IMR-90 (cell line): ENCODE measurements at regions not wholly inside any gene's neighbourhood (a gene's known extent, or its start where the extent isn't known, plus 50 kb on each side); places are given as distances from the start of the nearest gene placed in this dataset.
A peak's percentile ranks its signal among the peaks of the same experiment; 100 is the strongest.

Experiments
- ATAC-seq: fragments of 200-7000 bp; cut with Tn5 transposase; 2 replicates; pipeline ENCODE4 v1.9.1; 2020; ENCODE audit warnings: low read depth, mild to moderate bottlenecking, moderate library complexity
- BruUV-seq: library from RNA; stranded (reverse); fragments of 400-500 nt; replicated peaks from 2 replicates; lab custom pipeline; 2021; lab: Mats Ljungman, UMichigan
- CTCF ChIA-PET: fragments of 300-600 bp; formaldehyde crosslinking; extraction: SDS; loops from one replicate; lab custom pipeline; 2021; ENCODE audit warnings: antibody characterized with exemption; lab: Yijun Ruan, JAX
- POLR2A ChIA-PET: fragments of 300-600 bp; sonication (Branson Sonifier 250); formaldehyde crosslinking; loops from one replicate; lab custom pipeline; 2022; ENCODE audit warnings: antibody characterized with exemption; ENCODE audit not compliant: unreplicated experiment; lab: Charles Lee
- DNase-seq: peaks from one replicate; pipeline ENCODE4 v3.0.0; 2013
- H2AFZ ChIP-seq: replicated peaks from 2 replicates; pipeline ENCODE3; 2013; ENCODE audit warnings: low read length, mild to moderate bottlenecking; ENCODE audit not compliant: poor library complexity
- H2AK5ac ChIP-seq: 2 replicates; pipeline ENCODE4 v1.6.1; 2013; ENCODE audit warnings: low read depth, low read length, inconsistent platforms
- H2AK9ac ChIP-seq: replicated peaks from 2 replicates; pipeline ENCODE3; 2013; ENCODE audit warnings: mild to moderate bottlenecking, low read depth, low read length, moderate library complexity; ENCODE audit not compliant: poor library complexity
- H2BK120ac ChIP-seq: 2 replicates; pipeline ENCODE4 v1.6.1; 2013; ENCODE audit warnings: low read depth, low read length, inconsistent platforms
- H2BK15ac ChIP-seq: 3 replicates; pipeline ENCODE4 v1.6.1; 2013; ENCODE audit warnings: low read depth, low read length, inconsistent platforms
- H2BK20ac ChIP-seq: 2 replicates; pipeline ENCODE4 v1.6.1; 2013; ENCODE audit warnings: low read depth, mild to moderate bottlenecking, inconsistent platforms, low read length, moderate library complexity
- H2BK5ac ChIP-seq: 2 replicates; pipeline ENCODE4 v1.6.1; 2013; ENCODE audit warnings: mild to moderate bottlenecking, low read depth, low read length, inconsistent platforms; ENCODE audit not compliant: poor library complexity, severe bottlenecking
- H3K14ac ChIP-seq: replicated peaks from 2 replicates; pipeline ENCODE4 v1.6.1; 2013; ENCODE audit warnings: low read depth, low read length, inconsistent platforms
- H3K18ac ChIP-seq: 2 replicates; pipeline ENCODE4 v1.6.1; 2013; ENCODE audit warnings: low read depth, low read length, control low read depth
- H3K23ac ChIP-seq: 2 replicates; pipeline ENCODE4 v1.6.1; 2013; ENCODE audit warnings: low read depth, low read length, inconsistent platforms
- H3K27ac ChIP-seq: 2 replicates; pipeline ENCODE4 v1.5.1; 2013; ENCODE audit warnings: mild to moderate bottlenecking, control low read depth, low read length; ENCODE audit not compliant: insufficient read depth
- H3K27me3 ChIP-seq: 2 replicates; pipeline ENCODE4 v1.6.1; 2013; ENCODE audit warnings: low read length; ENCODE audit not compliant: control insufficient read depth, insufficient read depth
- H3K36me3 ChIP-seq: 2 replicates; pipeline ENCODE4 v1.6.1; 2013; ENCODE audit warnings: low read length, mixed read lengths; ENCODE audit not compliant: control insufficient read depth, insufficient read depth
- H3K4ac ChIP-seq: 2 replicates; pipeline ENCODE4 v1.6.1; 2013; ENCODE audit warnings: low read depth, low read length, inconsistent platforms
- H3K4me1 ChIP-seq: 2 replicates; pipeline ENCODE4 v1.6.1; 2013; ENCODE audit warnings: low read length, mixed read lengths; ENCODE audit not compliant: control insufficient read depth, insufficient read depth
- H3K4me2 ChIP-seq: 2 replicates; pipeline ENCODE4 v1.6.1; 2013; ENCODE audit warnings: low read depth, mild to moderate bottlenecking, control low read depth, low read length, moderate library complexity
- H3K4me3 ChIP-seq: 2 replicates; pipeline ENCODE4 v1.5.1; 2013; ENCODE audit warnings: low read depth, mild to moderate bottlenecking, control low read depth, low read length, moderate library complexity; ENCODE audit not compliant: insufficient read depth
- H3K56ac ChIP-seq: 2 replicates; pipeline ENCODE4 v1.6.1; 2013; ENCODE audit warnings: low read length, inconsistent platforms; ENCODE audit not compliant: insufficient read depth; ENCODE audit errors: extremely low read depth
- H3K79me1 ChIP-seq, 2 experiments: 2 replicates each; pipeline ENCODE4 v1.6.1; 2013; ENCODE audit warnings: low read length in 2 of 2, inconsistent platforms in 1 of 2, low read depth in 1 of 2
- H3K9ac ChIP-seq: 2 replicates; pipeline ENCODE4 v1.6.1; 2013; ENCODE audit warnings: low read depth, low read length, control low read depth
- H3K9me1 ChIP-seq: 2 replicates; pipeline ENCODE4 v1.6.1; 2013; ENCODE audit warnings: low read length, inconsistent platforms; ENCODE audit not compliant: insufficient read depth
- H3K9me3 ChIP-seq: 2 replicates; pipeline ENCODE4 v1.6.1; 2013; ENCODE audit warnings: low read length; ENCODE audit not compliant: control insufficient read depth, insufficient read depth
- H4K20me1 ChIP-seq: 2 replicates; pipeline ENCODE4 v1.6.1; 2013; ENCODE audit warnings: low read length, inconsistent platforms; ENCODE audit not compliant: insufficient read depth
- H4K5ac ChIP-seq: 2 replicates; pipeline ENCODE4 v1.6.1; 2013; ENCODE audit warnings: mild to moderate bottlenecking, low read depth, low read length, control low read depth
- H4K8ac ChIP-seq, 2 experiments: 2 replicates each; pipeline ENCODE4 v1.6.1; 2013; ENCODE audit warnings: low read depth in 2 of 2, low read length in 2 of 2, control low read depth in 1 of 2, inconsistent platforms in 1 of 2
- H4K91ac ChIP-seq: 2 replicates; pipeline ENCODE4 v1.6.1; 2013; ENCODE audit warnings: low read depth, low read length, inconsistent platforms; ENCODE audit not compliant: insufficient read depth
- CEBPB ChIP-seq: IDR thresholded peaks from 2 replicates; pipeline ENCODE4 v1.6.1; 2012; ENCODE audit warnings: low read depth, low read length, improper control_type of control experiment
- MXI1 ChIP-seq: IDR thresholded peaks from 2 replicates; pipeline ENCODE4 v1.6.1; 2012; ENCODE audit warnings: low read depth, mild to moderate bottlenecking, low read length, moderate library complexity, borderline replicate concordance
- POLR2A ChIP-seq: IDR thresholded peaks from 2 replicates; pipeline ENCODE4 v1.6.1; 2012; ENCODE audit warnings: mild to moderate bottlenecking, low read depth, low read length
- RAD21 ChIP-seq: IDR thresholded peaks from 2 replicates; pipeline ENCODE4 v1.6.1; 2012; ENCODE audit warnings: low read length, improper control_type of control experiment
- RCOR1 ChIP-seq: IDR thresholded peaks from 2 replicates; pipeline ENCODE4 v1.6.1; 2012; ENCODE audit warnings: mild to moderate bottlenecking, low read length, improper control_type of control experiment; ENCODE audit not compliant: insufficient replicate concordance
- WGBS, 2 experiments: methylation state at CpG; one replicate each; pipeline versions ENCODE4 v1.1.5 to v1.1.7; 2013; ENCODE audit warnings: missing lambda C conversion rate in 2 of 2; ENCODE audit not compliant: insufficient read length in 1 of 2; ENCODE audit errors: extremely low coverage in 2 of 2; 5-methylcytosine and 5-hydroxymethylcytosine counted together
- dilution Hi-C: fragments of 300-500 bp; cut with HindIII; formaldehyde crosslinking; loops from one replicate; pipeline ENCODE4 v1.14.3; 2018; ENCODE audit warnings: low sequenced_read_pairs; ENCODE audit not compliant: unreplicated experiment
- in situ Hi-C: fragments of 300-500 bp; cut with MboI; formaldehyde crosslinking; loops from 3 replicates; pipeline ENCODE4 v1.14.3; 2019; ENCODE audit warnings: low sequenced_read_pairs, inconsistent platforms, mixed read lengths
- intact Hi-C: fragments of 100-400 bp; cut with micrococcal nuclease; formaldehyde crosslinking; loops from 2 replicates; pipeline ENCODE4 v1.10.0; 2022
- TF ChIP-seq, protein P1 (sequence below): fragments of 150-350 bp; IDR thresholded peaks from 2 replicates; pipeline ENCODE4 v1.6.1; 2016; ENCODE audit warnings: low read depth, mild to moderate bottlenecking, low read length, moderate library complexity, borderline replicate concordance

- no peak overlapping the region for H3K4me3 ChIP-seq
- H3K27ac ChIP-seq: no peak overlapping the region
- H4K20me1 ChIP-seq: no peaks in the 10 kb centered on the region
- no peak overlapping the region for H2BK120ac ChIP-seq
- intact Hi-C loops (no loop called here), in situ Hi-C loops (no loop called here), dilution Hi-C loops (no loop called here)
- H3K79me1 ChIP-seq: no peaks in the 10 kb centered on the region
- no peak overlapping the region for H2BK20ac ChIP-seq
- H2AK9ac ChIP-seq: no peak overlapping the region
- no peak overlapping the region for H4K91ac ChIP-seq
- H3K4ac ChIP-seq: no peak overlapping the region
- H3K27me3 ChIP-seq: peaks cover 2% of the 10 kb centered on the region
- H3K4me1 ChIP-seq: no peaks in the 10 kb centered on the region
- DNase-seq (peak; percentile 41), ATAC-seq (peak; percentile 65; the same call in 1 of the 2 replicates)
- no peak overlapping the region for H4K8ac ChIP-seq
- no peak overlapping the region for H2BK15ac ChIP-seq
- no peak overlapping the region for H3K18ac ChIP-seq
- no peak overlapping the region for H2BK5ac ChIP-seq
- CTCF ChIA-PET: interaction anchor here (1.1 to 1.4 kb wide), 2 partner anchors 15 to 16 kb away, joined by 3 read pairs; no protein-coding TSS in a partner anchor
- WGBS, 2 experiments: 90% methylated on average over 2 of the region's 7 CpGs; no CpG with 5 or more reads in 1 of the 2 experiments
- no peak overlapping the region for H3K14ac ChIP-seq
- H3K4me2 ChIP-seq: no peak overlapping the region
- TF ChIP-seq POLR2A (no peak), MXI1 (no peak), CEBPB (no peak), RCOR1 (no peak), RAD21 (no peak)
- TF ChIP-seq, protein P1, sequence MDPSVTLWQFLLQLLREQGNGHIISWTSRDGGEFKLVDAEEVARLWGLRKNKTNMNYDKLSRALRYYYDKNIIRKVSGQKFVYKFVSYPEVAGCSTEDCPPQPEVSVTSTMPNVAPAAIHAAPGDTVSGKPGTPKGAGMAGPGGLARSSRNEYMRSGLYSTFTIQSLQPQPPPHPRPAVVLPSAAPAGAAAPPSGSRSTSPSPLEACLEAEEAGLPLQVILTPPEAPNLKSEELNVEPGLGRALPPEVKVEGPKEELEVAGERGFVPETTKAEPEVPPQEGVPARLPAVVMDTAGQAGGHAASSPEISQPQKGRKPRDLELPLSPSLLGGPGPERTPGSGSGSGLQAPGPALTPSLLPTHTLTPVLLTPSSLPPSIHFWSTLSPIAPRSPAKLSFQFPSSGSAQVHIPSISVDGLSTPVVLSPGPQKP: no peak
- H3K9me3 ChIP-seq: no peaks in the 10 kb centered on the region
- no peaks in the 10 kb centered on the region for H3K9me1 ChIP-seq
- no TSS peak for BruUV-seq
- no peak overlapping the region for H2AFZ ChIP-seq
- no peak overlapping the region for H4K5ac ChIP-seq
- POLR2A ChIA-PET: no interaction called here
- no peak overlapping the region for H3K56ac ChIP-seq
- H3K36me3 ChIP-seq: no peaks in the 10 kb centered on the region
- H3K9ac ChIP-seq: no peak overlapping the region
- no peak overlapping the region for H3K23ac ChIP-seq
- H2AK5ac ChIP-seq: no peak overlapping the region
Observed at GRCh38 chr2:8406271-8406670, 275.6 kb upstream of the ID2 start.
